PFSK-1 (cell line): ENCODE measurements at regions not wholly inside any gene's neighbourhood (a gene's known extent, or its start where the extent isn't known, plus 50 kb on each side); places are given as distances from the start of the nearest gene placed in this dataset.

ENCODE experiments used
- FOXP2 ChIP-seq: optimal IDR thresholded peaks from 2 replicates; pipeline ENCODE3; 2011; ENCODE audit warnings: borderline replicate concordance, control low read depth, inconsistent platforms; ENCODE audit not compliant: insufficient read depth; ENCODE audit errors: extremely low read length, extremely low read depth
- POLR2AphosphoS5 ChIP-seq: IDR thresholded peaks from 2 replicates; pipeline ENCODE4 v1.6.1; 2012; ENCODE audit warnings: low read depth, mild to moderate bottlenecking, control low read depth, low read length, moderate library complexity
- REST ChIP-seq, 2 experiments: IDR thresholded peaks; 2 replicates each; pipeline versions ENCODE4 v1.6.1 to v1.8.0; 2011 to 2012; ENCODE audit warnings: low read depth in 2 of 2, low read length in 2 of 2, control low read depth in 1 of 2, inconsistent platforms in 1 of 2, mild to moderate bottlenecking in 1 of 2, moderate library complexity in 1 of 2; ENCODE audit not compliant: insufficient read depth in 1 of 2
- SIN3A ChIP-seq: IDR thresholded peaks from 2 replicates; pipeline ENCODE4 v1.6.1; 2012; ENCODE audit warnings: mild to moderate bottlenecking, low read length, moderate library complexity, borderline replicate concordance; ENCODE audit not compliant: insufficient read depth
- TAF1 ChIP-seq: IDR thresholded peaks from 2 replicates; pipeline ENCODE4 v1.6.1; 2012; ENCODE audit warnings: low read length, control low read depth, borderline replicate concordance; ENCODE audit not compliant: insufficient read depth

- no peak for TF ChIP-seq FOXP2
- no peak for TF ChIP-seq TAF1
Measured at GRCh38 chr9:28810388-28811075, 1237.3 kb upstream of the C9orf72 start.

GRCh38 chr9:28820741-28821140 lies 1247.5 kb upstream of the C9orf72 start:
- TF ChIP-seq REST (IDR thresholded peaks at IDR 0.05; ENCODE audit: insufficient read depth in 1 of 2, low read depth in 2 of 2, low read length in 2 of 2) (no peak), TAF1 (no peak), POLR2AphosphoS5 (no peak), SIN3A (no peak), FOXP2 (no peak)

DNA sequence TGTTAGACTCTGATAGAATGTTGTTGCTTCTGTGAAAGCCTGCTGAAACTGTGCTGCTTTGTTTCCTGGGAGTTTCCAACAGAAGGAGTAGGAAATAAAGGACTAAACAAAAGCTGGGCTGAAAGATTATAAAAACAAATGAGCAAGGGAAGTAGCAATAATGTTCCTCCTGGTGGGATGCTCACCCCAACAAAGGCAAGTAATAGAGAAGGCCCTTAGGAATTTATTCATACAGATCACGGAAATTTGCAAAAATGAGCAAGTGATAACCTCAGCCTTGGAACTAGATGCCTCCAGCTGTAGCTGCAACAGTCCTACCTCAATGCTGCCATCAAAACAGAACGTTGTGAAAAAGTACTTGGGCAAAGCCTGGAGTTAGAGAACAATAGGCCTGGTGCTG lies 1248.0 kb upstream of the C9orf72 start:
- TF ChIP-seq TAF1 (no peak), SIN3A (no peak), FOXP2 (no peak), REST (IDR thresholded peaks at IDR 0.05; ENCODE audit: insufficient read depth in 1 of 2, low read depth in 2 of 2, low read length in 2 of 2) (no peak), POLR2AphosphoS5 (no peak)

- no peak for TF ChIP-seq REST (IDR thresholded peaks at IDR 0.05; ENCODE audit: insufficient read depth in 1 of 2, low read depth in 2 of 2, low read length in 2 of 2)
- no peak for TF ChIP-seq FOXP2
- no peak for TF ChIP-seq POLR2AphosphoS5
- no peak for TF ChIP-seq SIN3A
- no peak for TF ChIP-seq TAF1
Measured at GRCh38 chr9:28824432-28824963, 1251.2 kb upstream of the C9orf72 start.

- no peak for TF ChIP-seq FOXP2
Measured at GRCh38 chr9:28832168-28832770, 1259.0 kb upstream of the C9orf72 start.

GRCh38 chr9:28834156-28834555 lies 1260.9 kb upstream of the C9orf72 start:
- TF ChIP-seq REST (IDR thresholded peaks at IDR 0.05; ENCODE audit: insufficient read depth in 1 of 2, low read depth in 2 of 2, low read length in 2 of 2) (no peak), FOXP2 (no peak), SIN3A (no peak), POLR2AphosphoS5 (no peak), TAF1 (no peak)
